Natural killer cell (primary cell): ENCODE measurements at regions not wholly inside any gene's neighbourhood (a gene's known extent, or its start where the extent isn't known, plus 50 kb on each side); places are given as distances from the start of the nearest gene placed in this dataset.
A peak's percentile ranks its signal among the peaks of the same experiment; 100 is the strongest.

Experiments
- ATAC-seq, 3 donors: fragments of 150-1000 bp in 2 of 3; fragments of 200-7000 bp in 1 of 3; cut with Tn5 transposase; 1 replicate in 1 of 3; 2 replicates in 2 of 3; pipeline ENCODE4 v1.10.0; 2021; ENCODE audit warnings: mild to moderate bottlenecking in 2 of 3, moderate library complexity in 2 of 3
- DNase-seq, 2 donors: peaks; one replicate each; pipeline versions ENCODE4 v3.0.0 to v3.0.0-alpha.2; 2013 to 2021; ENCODE audit warnings: mixed read lengths in 1 of 2
- H3K27ac ChIP-seq: one replicate; pipeline ENCODE4 v1.5.1; 2013; ENCODE audit warnings: mild to moderate bottlenecking, low read length
- H3K27me3 ChIP-seq: one replicate; pipeline ENCODE4 v1.6.1; 2013; ENCODE audit warnings: low read length; ENCODE audit not compliant: control insufficient read depth, insufficient read depth
- H3K36me3 ChIP-seq: one replicate; pipeline ENCODE4 v1.6.1; 2013; ENCODE audit warnings: low read length; ENCODE audit not compliant: control insufficient read depth, insufficient read depth
- H3K4me1 ChIP-seq: one replicate; pipeline ENCODE4 v1.6.1; 2013; ENCODE audit warnings: low read length; ENCODE audit not compliant: control insufficient read depth, insufficient read depth
- H3K4me3 ChIP-seq: one replicate; pipeline ENCODE4 v1.5.1; 2013; ENCODE audit warnings: low read length
- H3K9me3 ChIP-seq: one replicate; pipeline ENCODE4 v1.6.1; 2013; ENCODE audit warnings: low read length; ENCODE audit not compliant: control insufficient read depth, insufficient read depth
- H3K27ac Mint-ChIP-seq, 2 donors: one replicate each; pipeline ENCODE4 v1.8.0; 2022; ENCODE audit warnings: mild to moderate bottlenecking in 2 of 2, mixed read lengths in 2 of 2, moderate library complexity in 1 of 2
- H3K27me3 Mint-ChIP-seq, 2 donors: one replicate each; pipeline ENCODE4 v1.8.0; 2022; ENCODE audit warnings: low read depth in 2 of 2, mixed read lengths in 2 of 2
- H3K36me3 Mint-ChIP-seq: one replicate; pipeline ENCODE4 v1.8.0; 2022; ENCODE audit warnings: mixed read lengths
- H3K4me1 Mint-ChIP-seq, 2 donors: one replicate each; pipeline ENCODE4 v1.8.0; 2022; ENCODE audit warnings: mixed read lengths in 2 of 2
- H3K4me3 Mint-ChIP-seq: one replicate; pipeline ENCODE4 v1.8.0; 2022; ENCODE audit warnings: mild to moderate bottlenecking, moderate library complexity, mixed read lengths
- H3K9me3 Mint-ChIP-seq, 2 donors: one replicate each; pipeline ENCODE4 v1.8.0; 2022; ENCODE audit warnings: mixed read lengths in 2 of 2
- CTCF ChIP-seq: fragments of 200-600 bp; IDR thresholded peaks from one replicate; pipeline ENCODE4 v1.8.0; 2022; ENCODE audit warnings: antibody characterized with exemption
- WGBS: methylation state at CpG from one replicate; pipeline ENCODE4 v1.1.7; 2013; ENCODE audit warnings: missing lambda C conversion rate; ENCODE audit not compliant: insufficient coverage; 5-methylcytosine and 5-hydroxymethylcytosine counted together
- intact Hi-C: fragments of 100-400 bp; cut with micrococcal nuclease; formaldehyde crosslinking; loops from one replicate; pipeline ENCODE4 v1.14.2; 2022

GRCh38 chr18:46407486-46408166, 249.4 kb downstream of the LOXHD1 start:
- Histone ChIP-seq H3K36me3 (no peaks in the 10 kb centered on the region), H3K4me3 (no peak overlapping the region), H3K27me3 (no peaks in the 10 kb centered on the region), H3K27ac (no peak overlapping the region), H3K9me3 (no peaks in the 10 kb centered on the region), H3K4me1 (peaks cover 47% of the 10 kb centered on the region)
- no peak for TF ChIP-seq CTCF
- 87% methylated on average over 6 of the region's 6 CpGs for WGBS
- Mint-ChIP-seq H3K36me3 (no peaks in the 10 kb centered on the region), H3K4me3 (no peak overlapping the region), H3K27me3 (no peaks in the 10 kb centered on the region), H3K4me1 (peaks cover 92 to 96% of the 10 kb centered on the region in 2 donors), H3K9me3 (no peaks in the 10 kb centered on the region), H3K27ac (peak overlapping the region; percentile 70 to 71)
- ATAC-seq (peak in 1 of 3 donors; percentile 38), DNase-seq (no peak)
- intact Hi-C loops, result no loop called here

- Mint-ChIP-seq H3K36me3 (no peaks in the 10 kb centered on the region), H3K4me1 (peaks cover 89 to 92% of the 10 kb centered on the region in 2 donors), H3K9me3 (no peaks in the 10 kb centered on the region), H3K4me3 (no peak overlapping the region), H3K27me3 (no peaks in the 10 kb centered on the region), H3K27ac (peak overlapping the region; percentile 70 to 71)
- 79% methylated on average over 6 of the region's 6 CpGs for WGBS
- no peaks in the 10 kb centered on the region for H3K9me3 ChIP-seq
- intact Hi-C loops, result no loop called here
- peaks cover 41% of the 10 kb centered on the region for H3K4me1 ChIP-seq
- H3K36me3 ChIP-seq, result no peaks in the 10 kb centered on the region
- H3K27ac ChIP-seq, result no peak overlapping the region
- no peaks in the 10 kb centered on the region for H3K27me3 ChIP-seq
- H3K4me3 ChIP-seq, result no peak overlapping the region
- ATAC-seq, result no peak
- TF ChIP-seq CTCF, result no peak
- DNase-seq, result no peak
Observed at GRCh38 chr18:46408334-46408987, 248.6 kb downstream of the LOXHD1 start.

GRCh38 chr18:46411191-46411828, 245.7 kb downstream of the LOXHD1 start:
- ATAC-seq (no peak), DNase-seq (no peak)
- Mint-ChIP-seq H3K27me3 (no peaks in the 10 kb centered on the region), H3K9me3 (no peaks in the 10 kb centered on the region), H3K27ac (peak overlapping the region; percentile 57 to 70), H3K4me1 (peaks cover 82 to 84% of the 10 kb centered on the region in 2 donors), H3K36me3 (no peaks in the 10 kb centered on the region), H3K4me3 (no peak overlapping the region)
- Histone ChIP-seq H3K9me3 (no peaks in the 10 kb centered on the region), H3K27ac (no peak overlapping the region), H3K4me1 (peaks cover 29% of the 10 kb centered on the region), H3K27me3 (no peaks in the 10 kb centered on the region), H3K36me3 (no peaks in the 10 kb centered on the region), H3K4me3 (no peak overlapping the region)
- 83% methylated on average over 4 of the region's 4 CpGs for WGBS
- TF ChIP-seq CTCF, result no peak
- intact Hi-C loops, result no loop called here
